Epithelial cell of proximal tubule (primary cell): ENCODE measurements at regions not wholly inside any gene's neighbourhood (a gene's known extent, or its start where the extent isn't known, plus 50 kb on each side); places are given as distances from the start of the nearest gene placed in this dataset.

Experiments used
- DNase-seq: peaks from one replicate; pipeline ENCODE4 v3.0.0-alpha.2; 2011; ENCODE audit warnings: low read depth
- H3K4me3 ChIP-seq: 2 replicates; pipeline ENCODE4 v1.5.1; 2011; ENCODE audit warnings: low read depth, mild to moderate bottlenecking, low read length
- TF ChIP-seq, protein P1 (sequence below): conservative IDR thresholded peaks from 2 replicates; pipeline ENCODE4 v1.5.1; 2012; ENCODE audit warnings: low read depth, mild to moderate bottlenecking, low read length

DNA sequence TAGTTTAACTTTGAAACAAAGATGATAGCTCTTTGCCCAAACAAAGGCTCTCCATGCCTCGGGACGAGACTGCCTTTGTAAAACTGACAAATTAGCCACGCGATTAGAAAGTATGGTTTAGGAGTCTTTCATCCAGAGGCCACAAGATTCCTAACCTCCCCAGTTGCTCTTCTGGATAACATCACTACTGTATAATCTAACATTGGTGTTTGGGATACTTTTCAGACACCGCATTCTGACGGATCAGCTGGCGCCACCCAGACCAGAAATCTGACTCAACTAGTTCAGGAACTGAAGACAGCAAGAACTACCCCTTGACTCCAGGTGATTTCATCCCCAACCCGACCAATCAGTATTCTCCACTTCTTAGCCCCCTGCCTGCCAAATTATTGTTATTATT, 98.1 kb upstream of the TEX13D start:
- DNase-seq = no peak
- TF ChIP-seq, protein P1, sequence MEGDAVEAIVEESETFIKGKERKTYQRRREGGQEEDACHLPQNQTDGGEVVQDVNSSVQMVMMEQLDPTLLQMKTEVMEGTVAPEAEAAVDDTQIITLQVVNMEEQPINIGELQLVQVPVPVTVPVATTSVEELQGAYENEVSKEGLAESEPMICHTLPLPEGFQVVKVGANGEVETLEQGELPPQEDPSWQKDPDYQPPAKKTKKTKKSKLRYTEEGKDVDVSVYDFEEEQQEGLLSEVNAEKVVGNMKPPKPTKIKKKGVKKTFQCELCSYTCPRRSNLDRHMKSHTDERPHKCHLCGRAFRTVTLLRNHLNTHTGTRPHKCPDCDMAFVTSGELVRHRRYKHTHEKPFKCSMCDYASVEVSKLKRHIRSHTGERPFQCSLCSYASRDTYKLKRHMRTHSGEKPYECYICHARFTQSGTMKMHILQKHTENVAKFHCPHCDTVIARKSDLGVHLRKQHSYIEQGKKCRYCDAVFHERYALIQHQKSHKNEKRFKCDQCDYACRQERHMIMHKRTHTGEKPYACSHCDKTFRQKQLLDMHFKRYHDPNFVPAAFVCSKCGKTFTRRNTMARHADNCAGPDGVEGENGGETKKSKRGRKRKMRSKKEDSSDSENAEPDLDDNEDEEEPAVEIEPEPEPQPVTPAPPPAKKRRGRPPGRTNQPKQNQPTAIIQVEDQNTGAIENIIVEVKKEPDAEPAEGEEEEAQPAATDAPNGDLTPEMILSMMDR = no peak
- no peak overlapping the region for H3K4me3 ChIP-seq

DNA sequence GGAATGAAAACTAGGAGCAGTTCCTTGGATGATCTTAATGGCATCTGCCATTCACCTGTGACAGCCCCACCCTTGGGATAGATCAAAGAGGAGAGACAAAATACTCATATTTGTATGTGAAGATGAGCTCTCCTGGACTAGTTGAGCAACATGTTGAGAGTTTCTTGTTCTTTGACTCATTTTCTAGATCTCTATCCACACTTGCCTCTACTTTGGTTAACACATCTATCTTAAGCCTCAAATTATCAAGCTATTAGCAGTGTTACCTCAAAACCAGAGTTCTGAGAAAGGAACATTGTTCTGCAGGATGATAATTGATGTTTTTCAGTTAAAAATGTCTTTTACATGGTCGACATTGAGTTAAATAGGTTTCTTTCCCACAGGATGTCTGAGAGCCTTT, 94.2 kb upstream of the TEX13D start:
- DNase-seq = no peak
- TF ChIP-seq, protein P1 = no peak

DNA sequence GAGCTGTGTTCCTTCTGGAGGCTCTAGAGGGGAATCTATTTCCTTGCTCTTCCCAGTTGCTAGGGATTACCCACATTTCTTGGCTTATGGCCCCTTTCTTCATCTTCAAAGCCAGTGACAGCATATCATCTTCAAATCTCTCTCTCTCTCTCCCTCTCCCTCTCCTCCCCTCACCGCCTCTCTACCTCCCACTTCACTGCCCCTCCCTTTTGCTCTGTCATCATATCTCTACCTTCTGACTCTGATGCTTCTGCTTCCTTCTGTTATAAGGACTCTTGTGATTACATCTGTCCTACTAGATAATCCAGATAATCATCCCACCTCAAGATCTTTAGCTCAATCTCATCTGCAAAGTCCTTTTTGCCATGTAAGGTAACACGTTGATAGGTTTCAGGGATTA, 93.1 kb upstream of the TEX13D start:
- DNase-seq = no peak
- TF ChIP-seq, protein P1 = no peak
- H3K4me3 ChIP-seq = no peak overlapping the region

More for the DNA sequence above, 94.2 kb upstream of the TEX13D start:
- H3K4me3 ChIP-seq = no peak overlapping the region

DNA sequence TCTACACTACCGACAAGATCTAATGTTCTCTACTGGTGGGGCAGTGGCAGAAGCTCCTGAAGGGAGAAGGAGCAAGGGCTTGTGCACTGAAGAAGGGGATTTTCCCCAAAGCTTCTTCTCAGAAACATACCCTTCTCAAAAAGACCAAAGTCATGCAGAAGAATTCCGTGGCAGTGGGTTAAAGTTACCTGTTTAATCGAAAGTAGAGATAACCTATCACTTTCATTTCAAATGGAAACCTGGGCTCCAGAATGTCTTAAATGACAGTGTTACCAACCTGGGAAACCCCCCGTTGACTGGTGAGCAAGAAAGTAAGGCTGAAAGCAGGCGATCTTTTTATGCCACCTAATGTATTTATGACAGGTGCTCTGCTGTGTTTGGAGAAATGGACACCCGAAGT, 92.5 kb upstream of the TEX13D start:
- TF ChIP-seq, protein P1 = no peak
- DNase-seq = no peak
- no peak overlapping the region for H3K4me3 ChIP-seq

DNA sequence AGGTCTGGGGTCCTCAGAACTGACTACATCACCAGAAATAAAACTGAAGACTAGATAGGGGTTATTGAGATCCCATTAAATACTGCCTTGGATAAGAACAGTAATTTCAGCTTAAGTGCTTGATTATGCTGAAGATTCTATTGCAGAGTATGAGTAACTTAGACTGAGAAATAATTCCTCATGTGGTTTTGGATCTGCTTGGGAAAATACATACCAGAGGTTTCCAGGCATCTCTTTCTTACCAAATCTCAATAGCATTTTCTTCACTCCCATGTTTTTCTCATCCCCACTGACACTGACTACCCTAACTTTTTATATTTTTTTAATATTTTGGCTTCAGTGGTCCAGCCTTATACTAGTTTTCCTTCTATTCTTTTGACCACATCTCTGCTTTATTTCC, 92.0 kb upstream of the TEX13D start:
- H3K4me3 ChIP-seq = no peak overlapping the region

DNA sequence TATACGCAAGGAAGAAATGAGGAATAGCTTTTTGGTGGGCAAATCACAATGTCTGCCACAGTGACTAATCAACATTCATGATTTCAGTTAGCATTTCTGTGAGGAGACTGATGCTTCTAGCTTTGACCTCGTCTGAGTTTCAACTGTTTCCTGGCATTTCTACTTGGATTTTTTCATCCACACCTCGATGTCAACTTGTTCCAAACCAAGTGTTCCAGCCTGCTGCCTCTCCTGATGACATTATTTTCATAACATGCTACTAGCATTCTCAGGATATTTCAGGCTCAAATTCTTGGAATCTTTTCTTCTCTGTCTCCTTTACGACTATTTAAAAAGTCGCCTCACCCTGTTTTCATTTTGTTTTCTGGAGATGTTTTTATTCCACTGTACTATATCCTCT, 90.3 kb upstream of the TEX13D start:
- H3K4me3 ChIP-seq = no peak overlapping the region
- DNase-seq = no peak
- TF ChIP-seq, protein P1 = no peak

More for the DNA sequence above, 92.0 kb upstream of the TEX13D start:
- DNase-seq = no peak
- TF ChIP-seq, protein P1 = no peak

DNA sequence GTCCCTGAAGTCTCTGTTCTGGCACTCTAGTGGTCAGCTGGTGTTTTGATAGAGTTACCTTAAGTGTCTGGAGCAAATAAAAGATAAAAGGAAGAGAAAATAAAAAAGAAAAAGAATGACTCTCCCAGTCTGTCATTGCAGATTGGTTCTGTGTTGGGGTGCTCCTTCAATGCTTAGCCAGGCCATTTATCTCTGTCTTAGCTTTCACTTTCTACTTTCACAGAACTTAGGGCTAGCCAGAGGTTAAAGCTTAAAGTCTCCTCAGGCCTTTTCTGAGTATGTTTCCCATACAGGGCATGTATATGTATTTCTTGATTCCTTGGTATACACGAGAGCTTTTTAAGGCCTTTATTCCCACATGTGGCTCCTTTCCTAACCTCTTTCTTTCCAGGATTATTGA, 83.1 kb upstream of the TEX13D start:
- no peak for DNase-seq
- no peak overlapping the region for H3K4me3 ChIP-seq
- TF ChIP-seq, protein P1 = no peak
